ENCODE measurements at regions not wholly inside any gene's neighbourhood (a gene's known extent, or its start where the extent isn't known, plus 50 kb on each side); places are given as distances from the start of the nearest gene placed in this dataset.
"Not testable (repeated sequence)": the region's sequence is repeated elsewhere in the genome, so short reads cannot be mapped to it uniquely, and the experiment has no call there.

GRCh38 chr6:156687789-156688619 is 89.2 kb upstream of the ARID1B start:
- peak; percentile 48 for DNase-seq

DNA sequence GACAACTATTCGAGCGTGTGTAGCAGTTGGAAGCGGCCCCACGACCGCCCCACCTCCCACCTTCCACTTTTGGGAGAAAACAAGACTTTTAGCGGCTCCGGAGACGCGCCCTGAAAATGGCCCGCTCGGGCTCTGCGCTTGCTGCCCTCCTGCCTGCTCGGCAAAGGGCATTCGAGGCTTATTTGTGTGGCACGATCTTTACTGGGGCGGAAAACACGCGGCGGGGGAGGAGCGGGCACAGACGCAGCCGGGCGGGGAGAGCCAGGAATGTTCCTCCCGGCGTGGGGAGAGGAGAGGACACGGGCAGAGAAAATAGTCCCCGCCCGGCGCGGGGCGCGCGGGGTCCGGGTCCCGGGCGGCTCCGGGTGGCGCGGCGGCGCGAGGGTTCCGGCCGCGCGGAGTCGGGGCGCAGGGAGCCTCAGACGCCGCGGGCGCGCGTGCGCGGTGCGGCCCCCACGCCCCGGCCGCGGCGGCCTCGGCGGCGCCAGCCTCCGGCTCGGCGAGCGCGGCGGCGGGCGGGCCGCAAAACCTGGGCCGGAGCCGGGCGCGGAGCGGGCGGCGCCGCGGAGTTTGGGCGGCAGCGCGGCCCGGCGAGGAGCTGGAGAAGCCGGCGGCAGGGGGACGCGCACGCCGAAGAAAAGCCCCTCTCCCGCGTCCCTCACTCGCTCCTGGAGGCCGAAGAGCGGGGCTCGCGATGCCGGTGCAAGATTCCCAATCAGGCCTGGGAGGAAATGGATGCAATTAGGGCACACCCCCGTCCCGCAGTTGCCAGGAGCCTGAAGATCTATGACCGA is 90.0 kb upstream of the ARID1B start:
- DNase-seq: peak; percentile 86

- DNase-seq: no peak
Measured at GRCh38 chr6:156686301-156686994, 90.7 kb upstream of the ARID1B start.

- no peak for DNase-seq
Measured at GRCh38 chr6:156685823-156686222, 91.4 kb upstream of the ARID1B start.

- no peak for DNase-seq
Measured at GRCh38 chr6:156683821-156684220, 93.4 kb upstream of the ARID1B start.

GRCh38 chr6:156676721-156677120 is 100.5 kb upstream of the ARID1B start:
- DNase-seq: no peak

DNA sequence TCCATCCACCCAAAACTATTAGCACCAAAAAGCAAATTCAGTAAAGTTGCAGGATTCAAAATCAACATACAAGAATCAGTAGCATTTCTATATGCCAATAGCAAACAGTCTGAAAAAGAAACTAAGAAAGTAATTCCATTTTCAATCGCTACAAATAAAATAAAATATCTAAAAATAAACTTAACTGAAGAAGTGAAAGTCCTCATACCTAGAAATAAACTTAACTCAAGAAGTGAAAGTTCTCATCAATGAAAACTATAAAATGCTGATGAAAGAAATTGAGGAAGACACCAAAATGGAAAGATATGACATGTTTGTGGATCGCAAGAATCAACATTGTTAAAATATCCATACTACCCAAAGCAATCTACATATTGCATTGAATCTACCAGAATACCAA is 103.0 kb upstream of the ARID1B start:
- no peak for DNase-seq

- not testable (repeated sequence) for DNase-seq
Measured at GRCh38 chr6:156670097-156670496, 107.1 kb upstream of the ARID1B start.

- DNase-seq: peak; percentile 51
Measured at GRCh38 chr6:156662025-156662445, 115.1 kb upstream of the ARID1B start.

- no peak for DNase-seq
Measured at GRCh38 chr6:156660389-156660788, 116.8 kb upstream of the ARID1B start.

GRCh38 chr6:156659822-156660198 is 117.4 kb upstream of the ARID1B start:
- no peak for DNase-seq

GRCh38 chr6:156658966-156659821 is 118.0 kb upstream of the ARID1B start:
- DNase-seq: peak; percentile 13

GRCh38 chr6:156658186-156658965 is 118.8 kb upstream of the ARID1B start:
- DNase-seq: peak; percentile 58

- no peak for DNase-seq
Measured at GRCh38 chr6:156657296-156657695, 119.9 kb upstream of the ARID1B start.

GRCh38 chr6:156654919-156655918 is 122.0 kb upstream of the ARID1B start:
- DNase-seq: no peak

DNA sequence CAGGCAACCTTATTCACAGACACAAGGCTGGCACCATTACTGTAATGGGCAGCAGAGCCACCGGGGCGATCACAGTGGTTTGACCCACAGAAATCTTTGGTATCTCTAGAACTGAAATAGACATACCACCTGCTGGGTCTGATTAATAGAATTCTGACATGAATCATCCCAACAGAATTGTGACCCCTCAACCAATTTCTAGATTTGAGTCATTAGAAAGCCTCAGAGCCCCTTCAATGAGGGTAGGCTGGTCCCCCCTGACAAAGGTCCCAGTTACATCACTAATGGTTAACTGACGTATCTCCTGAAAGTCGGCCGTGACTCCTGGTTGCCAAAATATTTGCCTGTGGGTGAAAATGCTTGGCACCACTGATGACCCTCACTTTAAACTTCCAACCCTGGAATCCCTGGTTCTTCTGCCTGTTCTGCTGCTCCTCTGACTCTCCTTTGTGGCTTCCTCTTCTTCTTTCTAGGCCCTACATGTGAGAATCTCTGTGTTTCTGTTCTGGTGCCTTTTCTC is 124.9 kb upstream of the ARID1B start:
- no peak for DNase-seq

GRCh38 chr6:156651486-156651885 is 125.7 kb upstream of the ARID1B start:
- DNase-seq: no peak

DNA sequence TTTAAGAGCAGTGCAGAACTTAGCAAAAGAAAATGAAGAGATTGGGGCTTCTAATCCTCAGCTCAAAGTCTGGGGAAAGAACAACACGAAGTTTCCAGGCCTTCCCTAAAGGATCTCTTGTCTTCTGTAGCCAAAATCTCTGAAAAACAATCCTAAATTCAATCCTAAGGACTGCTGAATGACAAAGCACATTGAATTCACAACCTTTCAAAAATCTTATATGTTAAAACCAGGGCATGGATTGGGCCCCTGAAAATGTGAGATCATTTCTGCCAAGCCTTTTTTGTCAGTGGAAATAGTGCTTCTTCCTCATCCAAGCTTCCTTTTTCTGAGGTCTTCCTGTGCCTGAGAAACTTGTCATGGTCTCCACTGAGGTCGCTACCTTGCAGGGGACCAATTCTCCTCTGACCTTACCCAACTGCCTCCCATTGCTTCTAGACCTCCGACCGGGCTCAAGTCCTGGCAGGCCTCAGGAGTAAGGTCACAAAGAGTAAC is 126.2 kb upstream of the ARID1B start:
- no peak for DNase-seq

- no peak for DNase-seq
Measured at GRCh38 chr6:156648616-156649015, 128.6 kb upstream of the ARID1B start.

DNA sequence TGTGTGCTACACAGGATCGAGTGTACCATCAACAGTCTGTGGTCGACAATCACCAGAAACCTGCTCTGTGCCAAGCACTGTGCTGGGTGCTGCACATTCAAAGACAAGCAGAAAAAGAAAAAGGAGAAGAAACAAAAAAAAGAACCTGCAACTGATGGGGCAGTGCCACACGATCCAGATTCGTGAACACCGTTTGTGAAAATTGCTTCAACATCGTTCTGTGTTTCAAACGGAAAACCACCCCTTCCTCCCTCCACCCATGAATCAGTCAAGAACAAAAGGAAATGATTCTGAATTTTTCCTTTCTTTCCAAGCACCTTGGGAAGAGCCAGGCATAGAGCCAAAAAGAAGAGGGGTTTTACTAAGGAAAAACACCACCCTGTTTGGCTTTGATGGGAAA is 129.2 kb upstream of the ARID1B start:
- no peak for DNase-seq
